ENCODE measurements at regions not wholly inside any gene's neighbourhood (a gene's known extent, or its start where the extent isn't known, plus 50 kb on each side); places are given as distances from the start of the nearest gene placed in this dataset.
"Not testable (repeated sequence)": the region's sequence is repeated elsewhere in the genome, so short reads cannot be mapped to it uniquely, and the experiment has no call there.

DNA sequence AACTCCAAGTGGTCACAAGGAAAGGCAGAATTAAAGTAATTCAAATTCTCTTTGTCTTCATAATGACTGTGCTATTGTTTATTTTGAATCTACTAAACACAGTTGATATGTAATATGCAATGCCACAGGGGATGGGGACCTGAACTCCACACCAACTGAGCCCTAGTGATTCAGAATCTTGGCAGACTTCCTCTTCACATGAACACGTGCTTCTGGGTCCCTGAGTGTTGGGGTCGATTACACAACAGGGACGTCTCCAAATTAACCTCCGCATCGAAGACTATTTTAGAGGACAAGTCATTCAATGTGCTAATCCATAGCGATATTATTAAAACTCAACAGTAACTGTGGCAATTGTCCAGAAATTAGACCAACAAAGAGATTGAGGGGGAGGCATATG, 95.3 kb upstream of the CARD11 start:
- DNase-seq = no peak

DNA sequence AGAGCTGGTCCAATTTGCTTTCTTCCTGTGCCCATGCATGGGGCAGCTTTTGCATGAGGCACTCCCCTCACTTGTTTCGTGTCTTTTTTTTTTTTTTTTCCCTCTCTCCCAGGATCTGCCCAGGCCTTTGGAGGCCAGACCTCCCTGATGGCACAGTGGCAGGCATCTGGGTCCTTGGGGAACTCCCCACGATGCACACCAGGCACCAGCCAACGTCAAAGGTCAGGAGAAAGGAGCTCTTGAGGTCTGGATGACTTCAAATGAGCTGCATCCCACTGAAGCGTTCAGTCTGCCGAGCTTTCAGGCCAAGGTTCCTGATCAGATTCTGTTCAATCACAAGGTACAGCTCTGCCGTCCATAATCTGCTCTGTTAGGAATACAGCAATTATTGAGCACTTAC, 97.2 kb upstream of the CARD11 start:
- DNase-seq = no peak

DNA sequence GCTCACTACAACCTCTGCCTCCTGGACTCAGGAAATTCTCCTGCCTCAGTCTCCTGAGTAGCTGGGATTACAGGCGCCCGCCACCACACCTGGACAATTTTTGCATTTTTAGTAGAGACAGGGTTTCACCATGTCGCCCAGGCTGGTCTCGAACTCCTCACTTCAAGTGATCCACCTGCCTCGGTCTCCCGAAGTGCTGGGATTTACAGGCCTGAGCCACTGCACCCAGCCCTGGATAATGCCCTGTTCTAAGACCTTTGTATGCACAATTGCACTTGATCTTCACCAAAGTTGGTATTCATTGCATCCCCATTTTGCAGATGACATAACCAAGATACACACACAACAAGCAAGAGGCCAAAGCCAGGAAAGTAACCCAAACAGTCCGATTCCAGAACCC, 97.7 kb upstream of the CARD11 start:
- DNase-seq = no peak

DNA sequence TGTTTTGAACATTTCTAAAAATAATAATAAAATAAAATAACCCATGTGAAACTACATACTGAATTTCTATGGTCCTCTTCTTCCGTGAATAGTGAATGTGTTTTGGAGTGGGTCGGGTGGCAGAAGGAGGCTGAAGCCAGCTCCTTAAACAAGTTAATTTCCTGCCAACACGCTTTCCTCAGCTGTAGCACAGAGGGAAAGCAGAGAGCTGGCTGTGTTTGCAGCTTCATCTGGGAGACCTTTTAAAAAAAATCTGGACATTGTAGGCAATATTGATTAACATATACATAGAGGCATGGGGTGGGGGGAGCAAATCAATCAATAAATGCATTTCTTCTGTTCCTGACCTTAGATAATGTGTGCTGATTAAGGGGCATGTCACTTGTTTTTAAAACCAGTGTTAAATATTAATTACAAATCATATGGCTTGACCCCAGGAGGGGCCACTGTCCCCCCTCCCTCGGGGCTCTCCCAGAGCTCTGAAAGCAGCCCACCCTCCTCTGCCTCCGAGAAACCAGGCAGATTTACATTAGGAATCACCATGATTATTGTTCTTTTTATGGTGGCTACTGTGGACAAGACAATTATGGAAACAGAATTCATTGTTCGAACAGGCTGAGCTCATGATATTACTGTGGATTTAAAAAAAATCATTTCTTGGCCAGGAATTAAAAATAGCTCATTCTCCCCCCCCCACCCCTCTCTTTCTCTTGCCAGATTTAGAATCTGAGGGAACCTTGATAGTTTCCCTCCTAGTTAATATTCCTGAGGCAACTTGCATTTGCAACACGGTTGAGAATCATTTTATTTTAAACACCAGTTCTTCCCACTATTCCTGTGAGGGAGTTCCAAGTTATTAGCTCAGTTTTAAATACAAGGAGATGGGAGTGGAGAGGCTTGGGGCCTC, 100.5 kb upstream of the CARD11 start:
- DNase-seq = no peak

DNA sequence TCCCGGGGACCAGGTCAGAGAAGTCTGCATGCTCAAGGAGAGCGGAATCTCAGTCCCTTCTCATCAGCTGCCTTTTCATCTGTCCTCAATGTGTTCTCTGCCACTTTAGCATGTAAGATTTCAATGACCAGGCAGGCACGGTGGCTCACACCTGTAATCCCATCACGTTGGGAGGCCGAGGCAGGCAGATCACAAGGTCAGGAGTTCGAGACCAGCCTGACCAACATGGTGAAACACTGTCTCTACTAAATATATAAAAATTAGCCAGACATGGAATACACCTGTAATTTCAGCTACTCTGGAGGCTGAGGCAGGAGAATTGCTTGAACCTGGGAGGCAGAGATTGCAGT, 101.1 kb upstream of the CARD11 start:
- DNase-seq = not testable (repeated sequence)

DNA sequence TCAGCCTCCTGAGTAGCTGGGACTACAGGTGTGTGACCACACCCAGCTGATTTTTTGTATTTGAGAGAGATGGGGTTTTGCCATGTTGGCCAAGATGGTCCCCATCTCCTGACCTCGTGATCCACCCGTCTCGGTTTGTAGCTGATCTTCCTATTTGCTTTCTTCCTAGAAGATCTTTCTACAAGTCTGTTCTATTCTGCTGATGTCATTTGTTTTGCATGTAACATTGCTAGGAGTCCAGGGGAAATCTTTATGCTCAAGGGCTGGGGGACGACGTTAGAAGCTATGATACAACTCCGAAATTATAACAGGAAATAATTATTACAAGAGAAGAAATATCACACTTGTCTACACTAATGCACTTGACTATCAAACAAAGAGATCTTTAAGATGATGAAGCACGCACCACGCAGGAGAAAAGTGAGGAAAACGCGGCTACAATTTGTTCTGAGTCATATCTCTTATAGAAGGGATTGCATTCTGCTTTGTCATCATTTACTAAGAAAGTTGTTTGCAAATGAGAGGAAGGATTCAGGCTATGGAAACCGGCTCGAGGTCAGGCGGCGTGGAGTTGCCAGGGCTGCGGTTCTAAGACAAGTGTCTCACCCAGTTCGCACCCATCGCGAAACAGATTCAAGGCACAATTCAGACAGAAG, 103.0 kb upstream of the CARD11 start:
- no peak for DNase-seq

DNA sequence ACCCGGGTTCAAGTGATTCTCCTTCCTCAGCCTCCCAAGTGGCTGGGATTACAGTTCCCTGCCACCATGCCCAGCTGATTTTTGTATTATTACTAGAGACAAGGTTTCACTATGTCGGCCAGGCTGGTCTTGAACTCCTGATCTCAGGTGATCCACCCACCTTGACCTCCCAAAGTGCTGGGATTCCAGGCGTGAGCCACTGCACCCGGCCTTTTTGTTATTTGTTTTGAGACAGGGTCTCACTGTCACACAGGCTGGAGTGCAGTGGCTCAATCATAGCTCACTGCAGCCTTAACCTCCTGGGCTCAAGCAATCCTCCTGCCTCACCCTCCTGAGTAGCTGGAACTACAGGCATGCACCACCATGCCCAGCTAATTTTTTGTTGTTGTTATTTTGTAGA, 104.8 kb upstream of the CARD11 start:
- DNase-seq = not testable (repeated sequence)

DNA sequence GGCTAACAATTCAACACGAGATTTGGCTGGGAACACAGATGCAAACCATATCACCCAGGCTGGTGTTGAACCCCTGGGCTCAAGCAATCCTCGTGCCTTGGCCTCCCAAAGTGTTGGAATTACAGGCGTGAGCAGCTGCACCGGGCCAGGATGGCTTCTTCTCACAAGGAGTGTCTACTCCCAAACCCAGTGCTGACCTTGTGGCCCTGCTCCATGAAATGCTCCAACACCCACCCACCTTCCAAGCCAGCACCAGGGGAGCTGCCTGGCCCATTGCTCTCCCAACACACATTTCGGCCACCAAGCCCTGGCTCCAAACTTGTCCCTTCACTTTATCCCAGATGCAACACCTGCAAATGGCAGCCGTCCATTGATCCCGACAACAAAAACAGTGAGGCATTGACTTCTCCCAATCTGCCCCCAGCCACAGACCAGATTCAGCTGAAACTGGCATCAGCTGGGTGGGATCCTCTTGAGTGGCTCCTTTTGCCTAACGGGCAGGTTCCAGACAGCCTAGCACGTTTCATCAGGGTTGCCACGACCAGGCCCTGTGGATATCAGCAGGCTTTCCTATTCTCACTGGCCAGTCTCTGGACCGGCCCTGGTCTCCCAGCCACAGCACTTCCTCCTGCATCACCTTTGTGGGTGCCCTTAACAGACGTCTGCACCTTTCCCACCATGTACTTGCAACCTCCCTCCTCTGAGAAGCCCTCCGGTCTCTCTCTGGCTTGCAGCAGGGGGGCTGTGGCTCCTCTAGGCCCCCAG, 105.7 kb upstream of the CARD11 start:
- DNase-seq = no peak

DNA sequence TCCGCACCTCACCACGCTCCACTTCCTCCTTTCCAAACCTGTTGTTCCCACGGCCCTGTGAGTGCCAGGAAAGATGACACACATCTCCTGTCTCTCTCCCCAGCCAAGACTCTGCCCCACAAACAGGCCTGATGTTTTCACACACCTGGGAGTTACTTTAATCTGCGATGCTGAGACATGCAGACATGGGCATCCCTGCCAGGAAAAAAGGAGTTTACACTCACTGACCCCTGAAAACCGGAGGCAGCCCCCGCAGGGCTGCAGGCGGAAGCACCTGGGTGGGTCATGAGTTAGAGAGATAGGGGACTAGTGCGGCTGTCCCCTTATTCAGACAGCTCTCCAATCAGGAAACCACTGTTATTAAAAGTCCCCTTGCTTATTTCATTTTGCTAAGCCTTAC, 106.4 kb upstream of the CARD11 start:
- DNase-seq = no peak

DNA sequence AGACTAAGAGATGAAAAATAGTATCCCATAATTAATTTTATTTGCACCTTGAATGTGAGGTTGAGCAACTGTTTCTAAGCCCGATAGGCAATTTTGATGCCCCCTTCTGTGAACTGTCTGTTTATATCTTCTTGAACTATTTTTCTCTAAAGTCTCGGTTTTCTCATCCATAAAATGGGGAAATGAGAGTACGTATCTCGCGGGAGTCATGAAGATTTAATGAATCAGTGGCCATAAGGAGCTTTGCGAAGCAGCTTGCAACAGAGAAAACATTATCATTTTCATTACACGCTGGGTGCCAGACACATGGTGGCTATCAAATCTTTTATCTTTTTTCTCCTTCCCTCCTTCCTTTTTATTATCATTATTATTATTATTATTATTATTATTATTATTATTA, 108.1 kb upstream of the CARD11 start:
- DNase-seq = no peak

DNA sequence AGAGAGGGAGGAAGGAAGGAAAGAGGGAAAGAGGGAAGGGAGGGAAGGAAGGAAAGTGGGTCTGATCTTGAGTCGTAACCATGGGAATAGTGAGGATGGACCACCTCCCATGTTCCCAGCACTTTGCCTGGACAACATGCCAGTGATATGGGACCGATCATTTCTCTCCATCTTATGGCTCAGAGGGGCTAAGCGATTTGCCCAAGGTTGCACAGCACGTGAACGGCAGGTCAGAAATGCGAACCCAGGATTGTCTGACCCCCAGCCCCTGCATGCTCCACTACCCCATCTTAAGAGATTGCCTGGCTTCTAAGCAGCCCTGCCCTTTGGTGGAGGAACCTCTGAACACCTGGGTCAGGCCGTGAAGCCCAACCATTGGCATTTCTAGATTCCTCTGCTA, 109.0 kb upstream of the CARD11 start:
- DNase-seq = no peak

DNA sequence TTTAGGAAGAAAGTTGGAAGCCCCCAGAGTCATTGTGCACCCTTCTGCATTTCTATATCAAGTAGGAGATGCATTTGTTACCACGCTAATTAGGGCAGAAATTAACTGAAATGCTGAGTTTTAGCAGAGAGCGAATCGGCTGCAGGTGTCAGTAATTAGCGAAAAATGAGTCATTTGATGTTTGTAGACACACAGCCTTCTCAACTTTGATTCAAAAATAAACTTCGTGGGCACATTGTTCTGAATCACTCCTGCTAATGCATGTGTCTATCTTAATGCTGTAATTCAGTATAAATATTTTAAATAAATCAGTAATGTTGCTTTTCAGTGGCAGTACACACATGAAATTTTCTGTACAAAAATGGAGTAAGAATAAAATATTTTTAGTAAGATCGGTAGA, 109.5 kb upstream of the CARD11 start:
- DNase-seq = no peak

DNA sequence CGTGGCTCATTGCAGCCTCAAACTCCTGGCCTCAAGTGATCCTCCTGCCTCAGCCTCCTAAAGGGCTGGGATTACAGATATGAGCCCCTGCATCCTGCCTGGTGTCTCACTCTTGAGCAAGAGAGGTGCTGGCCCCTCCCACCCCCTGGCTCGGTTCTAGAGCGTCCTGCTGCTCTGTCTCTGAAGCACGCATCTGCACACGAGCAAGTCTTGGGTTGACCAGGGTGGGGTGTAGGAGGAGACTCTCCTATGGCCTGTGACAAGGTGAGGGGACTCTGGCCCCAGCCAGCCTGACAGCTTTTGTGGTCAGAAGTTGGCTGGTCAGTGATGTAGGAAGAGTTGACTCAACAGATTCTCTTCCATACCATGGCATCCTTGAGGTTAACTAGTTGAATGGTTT, 110.7 kb upstream of the CARD11 start:
- DNase-seq = no peak

DNA sequence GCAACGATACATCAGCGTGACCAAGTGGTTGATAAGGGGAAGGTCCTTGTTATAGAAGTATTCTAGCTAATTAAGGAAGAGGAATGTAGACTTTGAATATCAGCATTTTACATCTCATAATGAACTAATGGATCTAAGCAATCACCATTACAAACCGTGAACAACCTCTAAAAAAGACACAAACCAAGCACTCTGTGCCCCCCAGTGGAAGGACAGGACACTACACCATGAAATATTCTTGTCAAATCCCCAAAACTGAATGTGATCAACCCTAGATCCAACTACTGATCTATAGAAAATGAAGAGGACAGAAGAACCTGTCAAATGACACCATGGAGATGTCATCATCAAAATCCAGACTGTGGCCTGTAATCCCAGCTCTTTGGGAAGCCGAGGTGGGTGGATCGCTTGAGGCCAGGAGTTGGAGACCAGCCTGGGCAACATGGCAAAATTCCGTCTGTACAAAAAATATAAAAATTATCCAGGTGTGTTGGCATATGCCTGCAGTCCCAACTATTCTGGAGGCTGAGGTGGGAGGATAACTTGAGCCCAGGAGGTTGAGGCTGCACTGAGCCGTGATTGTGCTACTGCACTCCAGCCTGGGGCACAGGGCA, 111.3 kb upstream of the CARD11 start:
- peak; percentile 49 for DNase-seq

DNA sequence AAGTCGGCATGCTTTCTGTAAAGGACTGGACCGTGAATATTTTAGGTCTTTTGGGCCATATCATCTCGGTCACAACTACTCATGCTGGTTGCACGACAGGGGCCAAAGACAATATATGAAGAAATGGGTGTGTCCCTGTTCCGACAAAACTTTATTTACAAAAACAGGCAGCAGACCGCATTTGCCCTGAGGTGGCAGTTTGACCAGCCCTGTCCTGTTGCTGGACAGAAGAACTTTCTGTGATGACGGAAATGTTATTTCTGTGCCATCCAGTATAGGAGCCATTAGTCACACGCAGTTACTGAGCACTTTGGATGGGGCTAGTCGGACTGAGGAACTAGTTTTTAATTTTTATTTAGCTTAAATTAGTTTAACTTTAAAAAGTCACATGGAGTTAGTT, 112.8 kb upstream of the CARD11 start:
- DNase-seq = no peak

DNA sequence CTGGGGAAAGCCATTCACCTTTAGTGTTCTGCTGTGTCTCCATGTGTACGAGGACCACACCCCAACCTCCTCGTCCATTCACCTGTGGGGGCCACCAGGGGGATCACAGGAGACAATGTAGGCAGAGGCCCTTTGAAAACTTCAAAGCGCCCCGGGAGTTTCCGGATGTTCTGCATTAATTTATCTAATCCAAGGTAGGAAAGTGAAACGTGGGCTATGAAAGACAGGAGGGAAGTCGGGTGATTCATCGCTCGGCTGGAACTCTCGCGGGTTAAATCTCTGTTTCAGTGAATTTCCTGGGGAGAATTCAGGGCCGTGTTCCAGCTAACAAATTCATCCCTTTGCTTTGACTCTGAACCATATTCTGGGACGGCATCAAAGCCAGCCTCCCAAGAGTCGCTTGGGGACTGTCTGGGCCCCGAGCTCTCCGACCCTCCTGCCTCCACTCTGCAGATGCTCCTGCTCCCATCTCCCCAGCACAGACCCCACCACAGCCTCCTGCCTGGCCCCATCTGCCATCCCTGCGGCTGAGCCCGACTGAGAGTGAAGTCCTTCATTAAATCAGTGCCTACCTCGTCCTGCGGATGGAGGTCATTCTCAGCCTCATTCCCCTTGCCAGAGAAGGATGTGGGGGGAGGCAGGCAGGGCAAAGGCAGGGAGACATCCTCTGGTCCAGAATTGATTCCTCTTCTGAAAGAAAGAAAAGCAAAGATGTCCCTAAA, 114.1 kb upstream of the CARD11 start:
- no peak for DNase-seq

DNA sequence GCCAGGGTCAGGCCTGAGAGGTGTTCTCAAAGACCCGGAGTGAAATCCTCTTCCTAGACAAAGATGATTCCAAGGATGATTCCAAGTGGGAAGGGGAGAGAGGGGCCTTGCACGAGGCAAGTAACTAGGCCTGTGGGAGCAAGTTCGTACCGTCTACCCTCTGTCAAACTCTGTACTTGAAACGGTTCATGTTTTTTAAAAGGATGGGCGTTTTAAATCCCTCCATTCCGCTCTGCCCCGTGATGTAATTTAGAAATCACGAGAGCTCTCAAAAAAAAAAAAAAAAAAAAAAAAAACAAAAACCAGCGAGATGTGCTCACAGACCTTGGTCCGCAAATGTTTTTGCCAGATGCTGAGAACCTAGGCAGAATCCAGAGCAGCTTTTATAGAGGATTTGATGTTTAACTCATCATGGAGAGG, 114.7 kb upstream of the CARD11 start:
- no peak for DNase-seq

DNA sequence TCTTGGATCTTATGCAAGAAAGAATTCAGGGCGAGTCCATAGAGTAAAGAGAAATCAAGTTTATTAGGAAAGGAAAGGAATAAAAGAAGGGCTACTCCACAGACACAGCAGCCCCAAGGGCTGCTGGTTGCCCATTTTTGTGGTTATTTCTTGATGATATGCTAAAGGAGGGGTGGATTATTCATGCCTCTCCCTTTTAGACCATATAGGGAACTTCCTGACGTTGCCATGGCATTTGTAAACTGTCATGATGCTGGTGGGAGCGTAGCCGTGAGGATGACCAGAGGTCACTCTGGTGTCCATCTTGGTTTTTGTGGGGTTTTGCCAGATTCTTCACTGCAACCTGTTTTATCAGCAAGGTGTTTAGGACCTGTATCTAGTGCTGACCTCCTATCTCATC, 115.4 kb upstream of the CARD11 start:
- DNase-seq = no peak

DNA sequence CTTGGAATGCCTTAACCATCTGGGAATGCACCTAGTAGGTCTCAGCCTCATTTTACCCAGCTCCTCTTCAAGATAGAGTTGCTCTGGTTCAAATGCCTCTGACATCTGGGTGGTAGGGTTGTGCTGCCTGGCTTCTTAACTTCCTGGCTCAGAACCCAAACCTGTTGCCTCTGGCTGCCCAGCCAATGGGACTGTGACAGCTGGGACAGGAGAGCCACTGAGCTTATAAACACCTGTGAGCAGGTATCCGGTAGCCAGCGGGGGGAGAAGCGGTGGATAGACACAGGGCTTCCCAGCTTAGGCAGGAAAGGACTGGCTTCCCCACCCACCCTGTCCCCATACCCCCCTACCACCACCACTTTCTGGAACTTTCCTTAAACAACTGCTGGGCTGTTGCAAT, 115.8 kb upstream of the CARD11 start:
- no peak for DNase-seq

DNA sequence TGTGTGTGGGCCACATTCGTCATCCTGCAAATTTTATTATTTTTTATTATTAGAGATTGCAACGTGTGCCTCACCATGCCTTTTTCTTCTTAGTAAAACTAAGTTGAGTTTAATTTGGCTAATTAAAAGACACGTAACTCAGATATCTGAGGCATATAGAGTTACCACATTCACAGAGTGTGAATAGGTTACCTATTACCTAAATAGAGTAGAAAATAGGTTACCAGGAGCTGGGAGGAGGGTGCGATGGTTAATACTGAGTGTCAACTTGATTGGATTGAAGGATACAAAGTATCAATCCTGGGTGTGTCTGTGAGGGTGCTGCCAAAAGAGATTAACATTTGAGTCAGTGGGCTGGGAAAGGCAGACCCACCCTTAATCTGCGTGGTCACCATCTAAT, 116.3 kb upstream of the CARD11 start:
- DNase-seq = not testable (repeated sequence)

DNA sequence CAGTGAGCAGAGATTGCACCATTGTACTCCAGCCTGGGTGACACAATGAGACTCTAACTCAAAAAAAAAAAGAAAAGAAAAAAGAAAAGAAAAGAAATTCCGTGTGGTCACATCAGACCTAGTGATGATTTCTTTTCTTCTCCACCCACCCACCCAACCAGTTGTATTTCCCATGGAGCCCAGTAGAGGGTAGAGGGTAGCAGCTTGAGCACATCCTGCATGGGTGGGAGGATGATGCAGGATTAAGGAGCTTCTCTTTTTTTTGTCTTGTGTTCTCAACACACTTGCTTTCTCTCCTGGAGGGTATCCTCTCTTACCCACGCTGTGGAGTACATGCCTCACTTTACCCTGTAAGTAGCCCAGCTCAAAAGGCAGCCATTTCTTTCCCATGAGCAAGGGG, 118.6 kb upstream of the CARD11 start:
- no peak for DNase-seq

DNA sequence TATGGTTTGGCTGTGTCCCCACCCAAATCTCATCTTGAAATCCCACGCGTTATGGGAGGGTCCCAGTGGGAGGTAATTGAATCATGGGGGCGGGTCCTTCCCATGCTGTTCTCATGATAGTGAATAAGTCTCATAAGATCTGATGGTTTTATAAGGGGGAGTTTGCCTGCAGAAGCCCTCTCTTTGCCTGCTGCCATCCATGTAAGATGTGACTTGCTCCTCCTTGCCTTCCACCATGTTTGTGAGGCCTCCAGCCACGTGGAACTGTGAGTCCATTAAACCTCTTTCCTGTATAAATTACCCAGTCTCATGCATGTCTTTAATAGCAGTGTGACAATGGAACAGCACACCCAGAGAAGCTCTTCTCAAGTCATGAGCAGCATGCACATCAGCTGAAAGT, 119.1 kb upstream of the CARD11 start:
- not testable (repeated sequence) for DNase-seq

DNA sequence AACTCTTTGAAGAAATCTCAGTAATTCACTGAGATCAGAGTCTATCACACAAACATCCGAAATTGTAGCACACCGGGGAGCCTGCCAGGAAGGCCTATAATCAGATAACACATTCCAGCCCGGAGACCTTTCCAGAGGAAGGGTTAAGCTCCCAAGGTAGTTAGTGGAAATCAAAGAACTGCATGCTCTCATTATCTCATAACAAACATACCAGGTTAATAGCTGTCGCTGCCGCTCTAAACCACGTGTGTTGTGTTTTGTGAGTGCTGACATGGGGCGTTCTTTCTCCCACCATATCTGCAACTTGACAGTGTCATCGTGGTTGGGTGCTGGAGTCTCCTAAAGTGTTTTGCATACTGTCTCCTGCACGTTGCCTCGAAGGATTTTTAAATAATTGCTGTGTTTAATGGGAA, 120.7 kb upstream of the CARD11 start:
- DNase-seq = no peak
